ENCODE measurements at regions not wholly inside any gene's neighbourhood (a gene's known extent, or its start where the extent isn't known, plus 50 kb on each side); places are given as distances from the start of the nearest gene placed in this dataset.

DNA sequence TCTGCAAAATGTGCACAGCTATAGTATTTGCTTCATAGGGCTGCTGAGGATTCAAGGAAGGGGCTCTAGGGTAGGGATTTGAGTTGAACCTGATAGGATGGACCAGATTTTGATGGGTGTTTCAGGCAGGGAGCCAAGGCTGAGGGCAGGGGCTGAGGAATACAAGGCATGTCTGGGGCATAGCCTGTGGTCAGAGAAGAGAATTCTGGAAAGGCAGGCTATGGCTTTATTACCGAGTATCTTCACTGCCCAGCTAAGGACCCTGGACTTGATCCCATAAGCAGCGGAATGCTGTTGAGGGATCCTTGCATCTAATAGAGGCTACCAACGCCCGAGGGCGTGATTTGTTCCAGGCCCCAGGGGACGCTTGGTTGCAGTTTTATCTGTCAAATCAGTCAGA lies 193.0 kb upstream of the TLE3 start:
- TF ChIP-seq TAF1 (IDR thresholded peaks at IDR 0.05; ENCODE audit: borderline replicate concordance, insufficient read depth, low read length) (no peak), SIN3A (IDR thresholded peaks at IDR 0.05; ENCODE audit: borderline replicate concordance, insufficient read depth, low read length) (no peak), POLR2AphosphoS5 (IDR thresholded peaks at IDR 0.05; ENCODE audit: low read depth, low read length) (no peak)
